Natural killer cell (primary cell): ENCODE measurements at regions not wholly inside any gene's neighbourhood (a gene's known extent, or its start where the extent isn't known, plus 50 kb on each side); places are given as distances from the start of the nearest gene placed in this dataset.

Experiments
- ATAC-seq, 3 donors: fragments of 150-1000 bp in 2 of 3; fragments of 200-7000 bp in 1 of 3; cut with Tn5 transposase; 1 replicate in 1 of 3; 2 replicates in 2 of 3; pipeline ENCODE4 v1.10.0; 2021; ENCODE audit warnings: mild to moderate bottlenecking in 2 of 3, moderate library complexity in 2 of 3
- DNase-seq, 2 donors: peaks; one replicate each; pipeline versions ENCODE4 v3.0.0 to v3.0.0-alpha.2; 2013 to 2021; ENCODE audit warnings: mixed read lengths in 1 of 2
- H3K27ac ChIP-seq: one replicate; pipeline ENCODE4 v1.5.1; 2013; ENCODE audit warnings: mild to moderate bottlenecking, low read length
- H3K27me3 ChIP-seq: one replicate; pipeline ENCODE4 v1.6.1; 2013; ENCODE audit warnings: low read length; ENCODE audit not compliant: control insufficient read depth, insufficient read depth
- H3K36me3 ChIP-seq: one replicate; pipeline ENCODE4 v1.6.1; 2013; ENCODE audit warnings: low read length; ENCODE audit not compliant: control insufficient read depth, insufficient read depth
- H3K4me1 ChIP-seq: one replicate; pipeline ENCODE4 v1.6.1; 2013; ENCODE audit warnings: low read length; ENCODE audit not compliant: control insufficient read depth, insufficient read depth
- H3K4me3 ChIP-seq: one replicate; pipeline ENCODE4 v1.5.1; 2013; ENCODE audit warnings: low read length
- H3K9me3 ChIP-seq: one replicate; pipeline ENCODE4 v1.6.1; 2013; ENCODE audit warnings: low read length; ENCODE audit not compliant: control insufficient read depth, insufficient read depth
- H3K27ac Mint-ChIP-seq, 2 donors: one replicate each; pipeline ENCODE4 v1.8.0; 2022; ENCODE audit warnings: mild to moderate bottlenecking in 2 of 2, mixed read lengths in 2 of 2, moderate library complexity in 1 of 2
- H3K27me3 Mint-ChIP-seq, 2 donors: one replicate each; pipeline ENCODE4 v1.8.0; 2022; ENCODE audit warnings: low read depth in 2 of 2, mixed read lengths in 2 of 2
- H3K36me3 Mint-ChIP-seq: one replicate; pipeline ENCODE4 v1.8.0; 2022; ENCODE audit warnings: mixed read lengths
- H3K4me1 Mint-ChIP-seq, 2 donors: one replicate each; pipeline ENCODE4 v1.8.0; 2022; ENCODE audit warnings: mixed read lengths in 2 of 2
- H3K4me3 Mint-ChIP-seq: one replicate; pipeline ENCODE4 v1.8.0; 2022; ENCODE audit warnings: mild to moderate bottlenecking, moderate library complexity, mixed read lengths
- H3K9me3 Mint-ChIP-seq, 2 donors: one replicate each; pipeline ENCODE4 v1.8.0; 2022; ENCODE audit warnings: mixed read lengths in 2 of 2
- CTCF ChIP-seq: fragments of 200-600 bp; IDR thresholded peaks from one replicate; pipeline ENCODE4 v1.8.0; 2022; ENCODE audit warnings: antibody characterized with exemption
- WGBS: methylation state at CpG from one replicate; pipeline ENCODE4 v1.1.7; 2013; ENCODE audit warnings: missing lambda C conversion rate; ENCODE audit not compliant: insufficient coverage; 5-methylcytosine and 5-hydroxymethylcytosine counted together
- intact Hi-C: fragments of 100-400 bp; cut with micrococcal nuclease; formaldehyde crosslinking; loops from one replicate; pipeline ENCODE4 v1.14.2; 2022

DNA sequence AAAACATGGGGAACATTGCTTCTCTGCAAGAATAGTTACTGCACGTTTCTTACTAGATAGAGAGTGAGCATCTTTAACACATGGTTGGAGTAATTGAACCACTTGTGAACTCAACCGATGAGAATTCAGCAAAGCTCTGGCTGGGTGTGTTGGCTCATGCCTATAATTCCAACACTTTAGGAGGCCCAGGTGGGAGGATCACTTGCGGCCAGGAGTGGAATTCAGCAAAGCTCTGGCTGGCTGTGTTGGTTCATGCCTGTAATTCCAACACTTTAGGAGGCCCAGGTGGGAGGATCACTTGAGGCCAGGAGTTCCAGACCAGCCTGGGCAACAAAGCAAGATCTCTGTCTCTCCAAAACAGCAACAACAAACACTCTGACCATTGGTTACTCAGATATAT, 865.9 kb downstream of the KCNJ2 start:
- H3K4me3 Mint-ChIP-seq = no peak overlapping the region
- ATAC-seq (no peak), DNase-seq (no peak)
- no peak for TF ChIP-seq CTCF
- no peaks in the 10 kb centered on the region for H3K36me3 Mint-ChIP-seq
- no peaks in the 10 kb centered on the region for H3K4me1 ChIP-seq
- no peak overlapping the region for H3K27ac Mint-ChIP-seq
- H3K4me1 Mint-ChIP-seq = no peaks in the 10 kb centered on the region
- intact Hi-C loops = no loop called here
- H3K27me3 ChIP-seq = no peaks in the 10 kb centered on the region
- H3K9me3 ChIP-seq = no peaks in the 10 kb centered on the region
- H3K27me3 Mint-ChIP-seq = no peaks in the 10 kb centered on the region
- WGBS = 92% methylated on average over 3 of the region's 3 CpGs
- H3K36me3 ChIP-seq = no peaks in the 10 kb centered on the region
- peaks cover 5 to 7% of the 10 kb centered on the region in 2 donors for H3K9me3 Mint-ChIP-seq
- no peak overlapping the region for H3K4me3 ChIP-seq
- no peak overlapping the region for H3K27ac ChIP-seq

- 72% methylated on average over 3 of the region's 3 CpGs for WGBS
- no peak overlapping the region for H3K4me3 ChIP-seq
- intact Hi-C loops = no loop called here
Measured at GRCh38 chr17:71037386-71037785, 868.1 kb downstream of the KCNJ2 start.

GRCh38 chr17:71039391-71039790, 870.1 kb downstream of the KCNJ2 start:
- no peak for DNase-seq

More at GRCh38 chr17:71037386-71037785, 868.1 kb downstream of the KCNJ2 start:
- Mint-ChIP-seq H3K27me3 (no peaks in the 10 kb centered on the region), H3K9me3 (peaks cover 5 to 7% of the 10 kb centered on the region in 2 donors), H3K4me1 (no peaks in the 10 kb centered on the region), H3K4me3 (no peak overlapping the region), H3K27ac (no peak overlapping the region), H3K36me3 (no peaks in the 10 kb centered on the region)
- DNase-seq (no peak), ATAC-seq (no peak)
- Histone ChIP-seq H3K27me3 (no peaks in the 10 kb centered on the region), H3K9me3 (no peaks in the 10 kb centered on the region), H3K4me1 (no peaks in the 10 kb centered on the region), H3K27ac (no peak overlapping the region), H3K36me3 (no peaks in the 10 kb centered on the region)
- TF ChIP-seq CTCF = no peak

More at GRCh38 chr17:71039391-71039790, 870.1 kb downstream of the KCNJ2 start:
- H3K27me3 ChIP-seq = no peaks in the 10 kb centered on the region
- H3K27ac Mint-ChIP-seq = no peak overlapping the region
- no peaks in the 10 kb centered on the region for H3K27me3 Mint-ChIP-seq
- H3K4me1 Mint-ChIP-seq = no peaks in the 10 kb centered on the region
- H3K36me3 ChIP-seq = no peaks in the 10 kb centered on the region
- no peak overlapping the region for H3K27ac ChIP-seq
- H3K9me3 ChIP-seq = no peaks in the 10 kb centered on the region
- H3K4me3 ChIP-seq = no peak overlapping the region
- no peak for ATAC-seq
- no peaks in the 10 kb centered on the region for H3K36me3 Mint-ChIP-seq
- no peak overlapping the region for H3K4me3 Mint-ChIP-seq
- WGBS = 79% methylated on average over 4 of the region's 4 CpGs
- intact Hi-C loops = no loop called here
- H3K9me3 Mint-ChIP-seq = peaks cover 2 to 7% of the 10 kb centered on the region in 2 donors
- no peak for TF ChIP-seq CTCF
- no peaks in the 10 kb centered on the region for H3K4me1 ChIP-seq
